ENCODE measurements at regions not wholly inside any gene's neighbourhood (a gene's known extent, or its start where the extent isn't known, plus 50 kb on each side); places are given as distances from the start of the nearest gene placed in this dataset.
"Not testable (repeated sequence)": the region's sequence is repeated elsewhere in the genome, so short reads cannot be mapped to it uniquely, and the experiment has no call there.

GRCh38 chr4:124990398-124990797 lies 277.9 kb upstream of the ANKRD50 start:
- TF ChIP-seq CSDC2 (CRISPR knock-in tag; IDR thresholded peaks at IDR 0.05) (no peak), ZFP3 (CRISPR knock-in tag; IDR thresholded peaks at IDR 0.05) (no peak), ZNF70 (CRISPR knock-in tag; IDR thresholded peaks at IDR 0.05) (no peak), RARB (CRISPR knock-in tag; IDR thresholded peaks at IDR 0.05) (no peak), TSHZ2 (CRISPR knock-in tag; IDR thresholded peaks at IDR 0.05) (no peak), ZC3H10 (CRISPR knock-in tag; IDR thresholded peaks at IDR 0.05) (no peak)
- no peak for ATAC-seq

- peak; percentile 94 for ATAC-seq
- TF ChIP-seq CSDC2 (CRISPR knock-in tag; IDR thresholded peaks at IDR 0.05): peak; percentile 85; the same call in 1 of the 2 replicates
- peak; percentile 42; the same call in 1 of the 2 replicates for TF ChIP-seq POU6F1 (CRISPR knock-in tag; IDR thresholded peaks at IDR 0.05; ENCODE audit: borderline replicate concordance, low read depth)
- TF ChIP-seq TOX (CRISPR knock-in tag; IDR thresholded peaks at IDR 0.05; ENCODE audit: borderline replicate concordance): peak; percentile 91
- TF ChIP-seq PATZ1 (CRISPR knock-in tag; IDR thresholded peaks at IDR 0.05; ENCODE audit: borderline replicate concordance): peak; percentile 66; the same call in 1 of the 2 replicates
- TF ChIP-seq TSHZ2 (CRISPR knock-in tag; IDR thresholded peaks at IDR 0.05): no peak
- no peak for TF ChIP-seq ZFP30 (CRISPR knock-in tag; IDR thresholded peaks at IDR 0.05)
- peak; percentile 35; the same call in 1 of the 2 replicates for TF ChIP-seq ZC3H10 (CRISPR knock-in tag; IDR thresholded peaks at IDR 0.05)
- TF ChIP-seq ISL1 (CRISPR knock-in tag; IDR thresholded peaks at IDR 0.05): peak; percentile 93
- 0 out of 2 replicates have a peak, but pooled peaks have one; percentile 69 for TF ChIP-seq CSRNP3 (CRISPR knock-in tag; IDR thresholded peaks at IDR 0.05)
- peak; percentile 78; the same call in 1 of the 2 replicates for TF ChIP-seq ZFP3 (CRISPR knock-in tag; IDR thresholded peaks at IDR 0.05)
- no peak for TF ChIP-seq ESRRG (CRISPR knock-in tag; IDR thresholded peaks at IDR 0.05)
- no peak for TF ChIP-seq BACH2 (CRISPR knock-in tag; IDR thresholded peaks at IDR 0.05; ENCODE audit: borderline replicate concordance)
- TF ChIP-seq CREB5 (CRISPR knock-in tag; IDR thresholded peaks at IDR 0.05; ENCODE audit: low read depth): peak; percentile 81
These were observed 267.8 kb upstream of the ANKRD50 start for GRCh38 chr4:124980276-124980752.

- not testable (repeated sequence) for ATAC-seq
- TF ChIP-seq CSDC2 (CRISPR knock-in tag; IDR thresholded peaks at IDR 0.05): 0 out of 2 replicates have a peak, but pooled peaks have one; percentile 21
These were observed 266.0 kb upstream of the ANKRD50 start for GRCh38 chr4:124978536-124978935.
